Stimulated activated CD4-positive, alpha-beta T cell treated with anti-CD3 and anti-CD28 coated beads, Interleukin-4, amount 100 ng/mL, for 48 hours (primary cell): ENCODE measurements at regions not wholly inside any gene's neighbourhood (a gene's known extent, or its start where the extent isn't known, plus 50 kb on each side); places are given as distances from the start of the nearest gene placed in this dataset.
"Not testable (repeated sequence)": the region's sequence is repeated elsewhere in the genome, so short reads cannot be mapped to it uniquely, and the experiment has no call there.

Experiments used
- DNase-seq, 2 donors: peaks; one replicate each; pipeline ENCODE4 v3.0.0-alpha.2; 2020; ENCODE audit warnings: low read depth in 2 of 2

DNA sequence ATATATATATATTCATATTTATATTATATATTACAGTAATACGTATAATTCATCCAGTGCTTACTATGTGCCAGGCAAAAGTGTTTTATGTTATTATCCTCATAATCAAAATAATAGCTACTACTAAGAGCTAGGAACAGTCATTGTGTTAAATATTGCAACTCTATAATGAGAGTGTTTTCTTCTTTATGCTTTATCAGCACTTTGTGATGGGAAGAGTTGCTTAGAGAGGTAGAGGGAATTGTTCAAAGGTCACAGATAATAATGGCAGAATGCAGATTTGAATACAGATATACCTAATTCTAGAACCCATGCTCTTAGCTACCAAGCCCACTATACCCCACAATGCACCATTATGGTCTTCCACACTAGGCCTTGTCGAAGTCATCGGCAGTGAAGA lies 318.8 kb upstream of the PPARGC1A start:
- DNase-seq = no peak

- DNase-seq = not testable (repeated sequence)
Measured at GRCh38 chr4:24204708-24205107, 314.9 kb upstream of the PPARGC1A start.

DNA sequence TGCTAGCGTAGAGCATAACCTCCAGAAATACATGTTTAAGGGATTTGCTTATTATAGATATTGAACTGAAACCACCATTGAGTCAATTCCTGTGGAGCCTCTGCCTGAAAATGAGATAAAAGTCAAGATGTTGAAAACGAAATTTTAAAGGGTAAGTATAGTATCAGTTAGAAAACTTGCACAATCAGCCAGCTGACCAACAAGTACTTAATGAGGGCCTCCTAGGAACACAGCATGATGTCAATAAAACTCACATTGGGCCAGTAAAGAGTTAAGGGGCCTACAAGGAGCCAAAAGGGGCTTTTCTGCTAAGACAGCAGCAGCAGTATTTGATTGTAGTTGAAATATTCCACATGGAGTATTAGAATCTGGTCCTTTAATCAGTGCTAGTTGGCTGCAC lies 314.1 kb upstream of the PPARGC1A start:
- DNase-seq = no peak

DNA sequence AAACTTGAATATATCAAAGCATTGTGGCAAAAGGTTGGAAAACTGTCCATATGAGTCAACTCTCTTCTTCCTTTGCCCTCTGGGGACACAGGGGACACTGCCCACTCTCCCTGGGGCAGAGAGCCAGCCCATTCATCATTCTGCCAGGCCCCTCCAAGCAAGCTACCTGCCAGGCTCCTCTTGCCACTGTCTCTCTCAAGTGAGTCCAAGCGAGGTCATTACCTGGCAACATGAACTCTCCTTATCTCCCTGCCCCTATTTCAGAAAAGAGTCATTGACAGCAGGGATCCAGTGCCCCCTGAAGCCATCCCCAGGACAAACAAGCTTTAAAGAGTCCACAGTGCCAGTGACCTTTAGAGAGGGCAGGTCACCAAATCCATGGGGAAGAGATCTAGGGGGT lies 312.7 kb upstream of the PPARGC1A start:
- no peak for DNase-seq

- DNase-seq = no peak
Measured at GRCh38 chr4:24197955-24198354, 308.1 kb upstream of the PPARGC1A start.

GRCh38 chr4:24196785-24197184 lies 306.9 kb upstream of the PPARGC1A start:
- DNase-seq = no peak

GRCh38 chr4:24195991-24196736 lies 306.3 kb upstream of the PPARGC1A start:
- DNase-seq = no peak

DNA sequence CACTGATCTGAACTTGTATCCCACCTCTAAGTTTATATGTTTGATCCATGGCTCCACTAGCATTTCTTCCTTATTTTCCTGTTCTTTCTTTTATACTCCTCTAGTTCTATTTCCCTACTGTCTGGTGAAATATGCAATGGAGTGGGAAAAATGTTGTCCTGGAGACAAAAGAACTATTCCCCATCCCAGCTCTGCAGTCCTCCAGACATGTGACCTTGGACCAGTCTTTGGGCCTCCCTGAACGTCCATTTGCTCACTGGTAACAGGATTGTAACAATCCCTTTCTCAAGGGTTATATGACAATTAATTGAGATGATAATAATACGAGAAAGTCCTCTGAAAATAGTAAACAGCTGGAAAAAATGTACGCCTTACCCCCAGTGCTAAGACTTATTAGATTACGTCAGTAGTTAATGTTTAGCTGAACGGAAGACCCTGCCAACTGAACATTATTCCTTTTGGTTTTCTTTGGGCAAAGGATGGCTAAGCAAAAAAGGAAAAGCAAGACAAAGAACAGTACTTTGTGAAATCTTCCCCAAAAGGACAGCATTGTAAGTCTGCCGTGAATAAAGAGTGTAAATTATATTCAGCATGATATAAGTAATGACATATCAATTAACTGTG lies 302.3 kb upstream of the PPARGC1A start:
- DNase-seq = no peak

- no peak for DNase-seq
Measured at GRCh38 chr4:24190761-24191695, 301.2 kb upstream of the PPARGC1A start.

- no peak for DNase-seq
Measured at GRCh38 chr4:24188459-24188858, 298.6 kb upstream of the PPARGC1A start.

- DNase-seq = no peak
Measured at GRCh38 chr4:24186466-24186865, 296.6 kb upstream of the PPARGC1A start.

DNA sequence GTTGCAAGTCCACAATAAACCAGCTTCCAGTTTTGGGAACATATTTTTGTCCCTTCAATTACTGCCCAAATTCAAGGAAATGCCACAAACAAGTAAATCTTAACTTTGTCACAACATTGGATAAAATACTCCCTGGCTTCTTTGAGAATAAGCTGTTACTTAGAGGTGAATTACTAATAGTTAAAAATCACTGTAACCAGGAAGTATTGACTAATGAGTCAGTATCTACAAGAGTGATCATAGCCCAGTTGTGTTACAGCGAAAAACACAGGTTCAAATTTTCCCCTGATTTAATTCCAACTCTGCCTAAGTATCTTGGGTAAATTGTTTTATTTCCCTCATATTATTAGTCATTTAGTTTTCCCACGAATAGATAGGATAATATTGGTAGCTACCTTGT lies 291.2 kb upstream of the PPARGC1A start:
- no peak for DNase-seq

GRCh38 chr4:24180586-24180985 lies 290.7 kb upstream of the PPARGC1A start:
- DNase-seq = no peak

GRCh38 chr4:24179201-24179840 lies 289.5 kb upstream of the PPARGC1A start:
- no peak for DNase-seq

DNA sequence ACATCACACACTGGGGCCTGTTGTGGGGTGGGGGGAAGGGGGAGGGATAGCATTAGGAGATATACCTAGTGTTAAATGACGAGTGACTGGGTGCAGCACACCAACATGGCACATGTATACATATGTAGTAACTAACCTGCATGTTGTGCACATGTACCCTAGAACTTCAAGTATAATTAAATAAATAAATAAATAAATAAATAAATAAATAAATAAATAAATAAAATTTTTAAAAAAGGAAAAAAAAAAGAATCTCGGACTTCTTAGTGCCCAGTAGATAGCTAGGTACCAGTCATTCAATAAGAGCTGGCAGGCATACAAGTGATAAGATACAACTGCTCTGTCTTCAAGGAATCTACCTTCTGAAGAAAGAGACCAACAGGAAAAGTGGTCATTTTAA lies 287.6 kb upstream of the PPARGC1A start:
- not testable (repeated sequence) for DNase-seq

DNA sequence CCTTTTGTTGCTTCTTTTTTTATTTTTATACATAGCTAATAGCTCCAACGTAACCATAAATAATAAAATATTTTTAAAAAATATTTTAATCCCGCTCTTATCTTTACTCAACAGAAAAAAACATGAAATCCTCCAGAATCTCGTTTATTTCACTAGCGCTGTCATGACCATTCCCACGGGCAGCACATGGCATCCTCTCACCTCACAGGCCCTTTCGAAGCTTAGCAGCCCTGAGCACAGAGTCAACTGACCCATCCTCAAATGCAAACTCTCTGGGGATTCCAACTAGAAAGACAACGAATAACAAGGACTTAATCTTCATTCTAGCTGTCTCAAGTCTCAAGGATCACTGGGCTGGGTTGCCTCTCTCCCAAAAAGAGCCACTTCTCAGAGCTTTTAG lies 285.9 kb upstream of the PPARGC1A start:
- no peak for DNase-seq

GRCh38 chr4:24174602-24175001 lies 284.8 kb upstream of the PPARGC1A start:
- no peak for DNase-seq

- no peak for DNase-seq
Measured at GRCh38 chr4:24172406-24172805, 282.6 kb upstream of the PPARGC1A start.

- DNase-seq = no peak
Measured at GRCh38 chr4:24169956-24170355, 280.1 kb upstream of the PPARGC1A start.

DNA sequence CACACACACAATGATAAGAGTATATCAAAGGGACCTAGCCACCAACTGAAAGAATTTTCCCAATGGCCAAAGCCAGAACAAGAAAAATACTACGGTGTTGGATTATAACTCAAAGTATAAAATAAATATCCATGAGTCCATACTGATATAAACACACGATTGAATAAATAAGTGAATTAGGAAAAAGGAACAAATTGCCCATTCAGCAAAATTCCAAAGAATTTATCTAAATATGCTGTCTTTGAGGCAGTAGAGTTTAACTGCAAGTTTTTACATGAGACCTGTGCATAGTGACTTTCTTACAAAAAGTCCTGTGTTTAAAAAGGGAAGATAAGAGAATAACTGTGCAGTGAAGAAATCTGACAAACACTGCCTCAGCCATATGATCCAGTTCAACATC lies 278.8 kb upstream of the PPARGC1A start:
- no peak for DNase-seq

DNA sequence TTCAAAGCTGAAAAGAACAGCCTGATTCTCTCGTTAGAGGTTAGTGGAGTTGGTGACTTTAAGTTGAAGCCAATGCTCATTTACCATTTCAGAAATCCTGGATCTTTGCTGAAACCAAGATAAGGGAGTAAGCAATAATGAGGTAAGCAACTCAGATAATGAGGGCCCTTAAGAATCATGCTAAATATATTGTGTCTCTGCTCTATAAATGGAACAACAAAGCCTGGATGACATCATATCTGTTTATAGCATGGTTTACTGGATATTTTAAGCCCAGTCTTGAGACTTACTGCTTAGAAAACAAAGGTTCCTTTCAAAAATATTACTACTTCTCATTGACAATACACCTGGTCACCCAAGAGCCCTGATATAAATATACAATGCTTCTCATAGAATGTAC lies 276.7 kb upstream of the PPARGC1A start:
- DNase-seq = no peak

GRCh38 chr4:24164797-24165196 lies 274.9 kb upstream of the PPARGC1A start:
- no peak for DNase-seq
